Activated CD4-positive, alpha-beta memory T cell treated with anti-CD3 and anti-CD28 coated beads, Interleukin-2, amount 10 ng/mL, durations not matched to agents 7 days and 5 days (primary cell): ENCODE measurements at regions not wholly inside any gene's neighbourhood (a gene's known extent, or its start where the extent isn't known, plus 50 kb on each side); places are given as distances from the start of the nearest gene placed in this dataset.
"Not testable (repeated sequence)": the region's sequence is repeated elsewhere in the genome, so short reads cannot be mapped to it uniquely, and the experiment has no call there.

Experiments
- CTCF ChIA-PET: fragments of 350-600 bp; sonication (Branson Sonifier 250); formaldehyde crosslinking; loops from one replicate; lab custom pipeline; 2021; ENCODE audit warnings: antibody characterized with exemption, inconsistent platforms; lab: Charles Lee
- POLR2A ChIA-PET: fragments of 350-600 bp; sonication (Branson Sonifier 250); formaldehyde crosslinking; loops from one replicate; lab custom pipeline; 2021; ENCODE audit warnings: antibody characterized with exemption; lab: Charles Lee
- DNase-seq: peaks from one replicate; pipeline ENCODE4 v3.0.0-alpha.2; 2020
- H3K27ac Mint-ChIP-seq: one replicate; pipeline ENCODE4 v1.8.0; 2021; ENCODE audit warnings: mild to moderate bottlenecking, mixed read lengths
- H3K27me3 Mint-ChIP-seq: one replicate; pipeline ENCODE4 v1.8.0; 2021; ENCODE audit warnings: mixed read lengths
- H3K36me3 Mint-ChIP-seq: one replicate; pipeline ENCODE4 v1.8.0; 2021; ENCODE audit warnings: low read depth, mixed read lengths
- H3K4me1 Mint-ChIP-seq: one replicate; pipeline ENCODE4 v1.8.0; 2021; ENCODE audit warnings: mixed read lengths
- H3K4me3 Mint-ChIP-seq: one replicate; pipeline ENCODE4 v1.8.0; 2021; ENCODE audit warnings: mild to moderate bottlenecking, mixed read lengths
- H3K9me3 Mint-ChIP-seq: one replicate; pipeline ENCODE4 v1.8.0; 2021; ENCODE audit warnings: mixed read lengths

- Mint-ChIP-seq H3K4me3 (no peak overlapping the region), H3K27me3 (no peaks in the 10 kb centered on the region), H3K27ac (no peak overlapping the region), H3K4me1 (no peaks in the 10 kb centered on the region), H3K9me3 (peaks cover 4% of the 10 kb centered on the region), H3K36me3 (no peaks in the 10 kb centered on the region)
- ChIA-PET POLR2A (no interaction called here), CTCF (no interaction called here)
- no peak for DNase-seq
Observed at GRCh38 chr4:75195111-75195510, 262.2 kb downstream of the PARM1 start.

GRCh38 chr4:75194180-75194579 is 261.3 kb downstream of the PARM1 start:
- Mint-ChIP-seq H3K4me1 (no peaks in the 10 kb centered on the region), H3K27ac (no peak overlapping the region), H3K36me3 (no peaks in the 10 kb centered on the region), H3K9me3 (peaks cover 4% of the 10 kb centered on the region), H3K4me3 (no peak overlapping the region), H3K27me3 (no peaks in the 10 kb centered on the region)
- CTCF ChIA-PET, result no interaction called here
- POLR2A ChIA-PET, result no interaction called here
- no peak for DNase-seq

- POLR2A ChIA-PET, H3K9me3 Mint-ChIP-seq, H3K36me3 Mint-ChIP-seq, H3K4me1 Mint-ChIP-seq, H3K27ac Mint-ChIP-seq, H3K27me3 Mint-ChIP-seq, H3K4me3 Mint-ChIP-seq, CTCF ChIA-PET, DNase-seq: not testable (repeated sequence)
Observed at GRCh38 chr4:75192182-75192581, 259.3 kb downstream of the PARM1 start.

GRCh38 chr4:75189711-75190335 is 256.9 kb downstream of the PARM1 start:
- Mint-ChIP-seq H3K36me3 (no peaks in the 10 kb centered on the region), H3K27me3 (no peaks in the 10 kb centered on the region), H3K27ac (no peak overlapping the region), H3K4me3 (no peak overlapping the region), H3K4me1 (no peaks in the 10 kb centered on the region), H3K9me3 (no peaks in the 10 kb centered on the region)
- POLR2A ChIA-PET, result no interaction called here
- no peak for DNase-seq
- CTCF ChIA-PET, result no interaction called here

GRCh38 chr4:75180790-75181776 is 248.2 kb downstream of the PARM1 start:
- Mint-ChIP-seq H3K27ac (no peak overlapping the region), H3K27me3 (no peaks in the 10 kb centered on the region), H3K9me3 (no peaks in the 10 kb centered on the region), H3K4me1 (no peaks in the 10 kb centered on the region), H3K36me3 (no peaks in the 10 kb centered on the region), H3K4me3 (no peak overlapping the region)
- CTCF ChIA-PET, result no interaction called here
- DNase-seq, result no peak
- POLR2A ChIA-PET, result no interaction called here

- H3K9me3 Mint-ChIP-seq, result no peaks in the 10 kb centered on the region
- no peak for DNase-seq
- ChIA-PET POLR2A (no interaction called here), CTCF (no interaction called here)
- H3K4me3 Mint-ChIP-seq, result no peak overlapping the region
- H3K27me3 Mint-ChIP-seq, result no peaks in the 10 kb centered on the region
- H3K27ac Mint-ChIP-seq, result no peak overlapping the region
- H3K4me1 Mint-ChIP-seq, result no peaks in the 10 kb centered on the region
- no peaks in the 10 kb centered on the region for H3K36me3 Mint-ChIP-seq
Observed at GRCh38 chr4:75180217-75180616, 247.3 kb downstream of the PARM1 start.

GRCh38 chr4:75179510-75179909 is 246.6 kb downstream of the PARM1 start:
- Mint-ChIP-seq H3K36me3 (no peaks in the 10 kb centered on the region), H3K4me3 (no peak overlapping the region), H3K27ac (no peak overlapping the region), H3K4me1 (no peaks in the 10 kb centered on the region), H3K9me3 (no peaks in the 10 kb centered on the region), H3K27me3 (no peaks in the 10 kb centered on the region)
- no peak for DNase-seq
- ChIA-PET POLR2A (no interaction called here), CTCF (no interaction called here)

- POLR2A ChIA-PET, result no interaction called here
- H3K9me3 Mint-ChIP-seq, result no peaks in the 10 kb centered on the region
- no peaks in the 10 kb centered on the region for H3K4me1 Mint-ChIP-seq
- no peak overlapping the region for H3K4me3 Mint-ChIP-seq
- no peak for DNase-seq
- H3K27ac Mint-ChIP-seq, result no peak overlapping the region
- CTCF ChIA-PET, result no interaction called here
- H3K27me3 Mint-ChIP-seq, result no peaks in the 10 kb centered on the region
- H3K36me3 Mint-ChIP-seq, result no peaks in the 10 kb centered on the region
Observed at GRCh38 chr4:75172551-75172950, 239.6 kb downstream of the PARM1 start.

GRCh38 chr4:75169427-75169826 is 236.5 kb downstream of the PARM1 start:
- H3K4me1 Mint-ChIP-seq, result no peaks in the 10 kb centered on the region
- POLR2A ChIA-PET, result no interaction called here
- no peak for DNase-seq
- H3K36me3 Mint-ChIP-seq, result no peaks in the 10 kb centered on the region
- H3K9me3 Mint-ChIP-seq, result peaks cover 3% of the 10 kb centered on the region
- H3K4me3 Mint-ChIP-seq, result no peak overlapping the region
- no peak overlapping the region for H3K27ac Mint-ChIP-seq
- H3K27me3 Mint-ChIP-seq, result no peaks in the 10 kb centered on the region
- CTCF ChIA-PET, result no interaction called here

- no peaks in the 10 kb centered on the region for H3K36me3 Mint-ChIP-seq
- ChIA-PET CTCF (no interaction called here), POLR2A (no interaction called here)
- no peak overlapping the region for H3K4me3 Mint-ChIP-seq
- no peak for DNase-seq
- no peak overlapping the region for H3K27ac Mint-ChIP-seq
- peaks cover 3% of the 10 kb centered on the region for H3K9me3 Mint-ChIP-seq
- no peaks in the 10 kb centered on the region for H3K4me1 Mint-ChIP-seq
- no peaks in the 10 kb centered on the region for H3K27me3 Mint-ChIP-seq
Observed at GRCh38 chr4:75169020-75169419, 236.1 kb downstream of the PARM1 start.

- DNase-seq, result no peak
- peaks cover 3% of the 10 kb centered on the region for H3K9me3 Mint-ChIP-seq
- no peaks in the 10 kb centered on the region for H3K36me3 Mint-ChIP-seq
- ChIA-PET POLR2A (no interaction called here), CTCF (no interaction called here)
- no peak overlapping the region for H3K27ac Mint-ChIP-seq
- H3K4me1 Mint-ChIP-seq, result no peaks in the 10 kb centered on the region
- H3K4me3 Mint-ChIP-seq, result no peak overlapping the region
- H3K27me3 Mint-ChIP-seq, result no peaks in the 10 kb centered on the region
Observed at GRCh38 chr4:75168548-75168947, 235.6 kb downstream of the PARM1 start.

- H3K9me3 Mint-ChIP-seq, CTCF ChIA-PET, H3K4me3 Mint-ChIP-seq, DNase-seq, H3K27me3 Mint-ChIP-seq, H3K4me1 Mint-ChIP-seq, H3K36me3 Mint-ChIP-seq, H3K27ac Mint-ChIP-seq, POLR2A ChIA-PET: not testable (repeated sequence)
Observed at GRCh38 chr4:75165100-75165499, 232.2 kb downstream of the PARM1 start.

GRCh38 chr4:75158451-75158850 is 225.5 kb downstream of the PARM1 start:
- Mint-ChIP-seq H3K27me3 (no peaks in the 10 kb centered on the region), H3K27ac (no peak overlapping the region), H3K9me3 (peaks cover 6% of the 10 kb centered on the region), H3K36me3 (no peaks in the 10 kb centered on the region), H3K4me1 (no peaks in the 10 kb centered on the region), H3K4me3 (no peak overlapping the region)
- ChIA-PET CTCF (interaction anchor here (0.8 kb wide), 1 partner anchor 9 kb away, joined by 3 read pairs; no protein-coding TSS in a partner anchor), POLR2A (no interaction called here)
- no peak for DNase-seq
